BLaER1 (cell line): ENCODE measurements at regions not wholly inside any gene's neighbourhood (a gene's known extent, or its start where the extent isn't known, plus 50 kb on each side); places are given as distances from the start of the nearest gene placed in this dataset.
"Not testable (repeated sequence)": the region's sequence is repeated elsewhere in the genome, so short reads cannot be mapped to it uniquely, and the experiment has no call there.

Experiments
- H3K27ac ChIP-seq: shearing (Covaris generic); formaldehyde crosslinking; 2 replicates; pipeline ENCODE4 v1.8.1; 2022
- H3K27me3 ChIP-seq: shearing (Covaris generic); formaldehyde crosslinking; 2 replicates; pipeline ENCODE4 v1.8.1; 2022
- H3K36me3 ChIP-seq: shearing (Covaris generic); formaldehyde crosslinking; 2 replicates; pipeline ENCODE4 v1.8.1; 2022
- H3K4me1 ChIP-seq: shearing (Covaris generic); formaldehyde crosslinking; 2 replicates; pipeline ENCODE4 v1.8.1; 2022
- H3K4me2 ChIP-seq: shearing (Covaris generic); formaldehyde crosslinking; 2 replicates; pipeline ENCODE4 v1.8.1; 2022
- H3K4me3 ChIP-seq: shearing (Covaris generic); formaldehyde crosslinking; 2 replicates; pipeline ENCODE4 v1.8.1; 2022
- H3K9ac ChIP-seq: shearing (Covaris generic); formaldehyde crosslinking; 2 replicates; pipeline ENCODE4 v1.8.1; 2022
- H3K9me3 ChIP-seq: shearing (Covaris generic); formaldehyde crosslinking; 2 replicates; pipeline ENCODE4 v1.8.1; 2022
- H4K20me1 ChIP-seq: shearing (Covaris generic); formaldehyde crosslinking; 2 replicates; pipeline ENCODE4 v1.8.1; 2022
- Cebpa-rat ChIP-seq: shearing (Covaris generic); IDR thresholded peaks from 2 replicates; pipeline ENCODE4 v1.8.1; 2022

- no peaks in the 10 kb centered on the region for H3K9me3 ChIP-seq
- no peak overlapping the region for H3K9ac ChIP-seq
- H3K27ac ChIP-seq = no peak overlapping the region
- no peaks in the 10 kb centered on the region for H3K4me1 ChIP-seq
- H4K20me1 ChIP-seq = no peaks in the 10 kb centered on the region
- no peak for TF ChIP-seq Cebpa-rat
- H3K4me2 ChIP-seq = no peak overlapping the region
- H3K27me3 ChIP-seq = no peaks in the 10 kb centered on the region
- H3K36me3 ChIP-seq = no peaks in the 10 kb centered on the region
- H3K4me3 ChIP-seq = no peak overlapping the region
Observed at GRCh38 chr10:118816471-118817168, 61.9 kb upstream of the CACUL1 start.

DNA sequence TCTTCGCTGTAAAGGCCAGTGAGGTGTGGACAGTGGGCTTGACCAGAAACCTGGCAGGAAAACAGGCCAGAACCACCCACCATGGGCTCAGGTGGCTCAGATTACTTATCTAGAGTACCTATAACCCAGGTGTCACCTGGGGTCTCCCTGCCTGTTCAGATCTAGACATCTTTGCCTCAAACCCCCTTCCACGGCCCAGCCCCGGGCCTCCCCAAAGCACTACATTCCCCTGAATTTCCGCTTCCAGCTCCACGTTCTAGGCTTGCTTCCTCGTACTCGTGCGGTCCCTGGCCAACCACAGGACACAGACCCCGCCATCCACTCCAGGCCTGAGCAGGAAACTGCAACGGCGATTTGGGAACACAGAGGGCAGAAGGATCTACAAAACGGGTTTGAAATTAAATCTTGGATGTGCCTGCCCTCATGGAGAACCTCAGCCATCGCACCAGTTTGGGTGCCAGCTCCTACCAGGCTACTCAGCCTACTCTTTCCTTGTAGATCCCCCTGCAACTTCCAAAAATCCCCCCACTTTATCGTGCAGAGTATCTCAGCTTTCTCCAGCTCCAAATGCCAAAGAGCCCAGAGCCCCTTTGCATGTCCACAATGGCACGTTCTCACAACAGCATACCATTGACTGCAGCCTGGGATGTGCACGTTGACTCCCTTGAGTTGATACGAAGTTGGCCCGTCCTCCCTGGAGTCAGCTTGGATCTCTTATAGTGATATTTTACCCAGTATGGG is 62.7 kb upstream of the CACUL1 start:
- no peaks in the 10 kb centered on the region for H3K4me1 ChIP-seq
- no peak overlapping the region for H3K9ac ChIP-seq
- H3K4me3 ChIP-seq = no peak overlapping the region
- H3K36me3 ChIP-seq = no peaks in the 10 kb centered on the region
- H3K27ac ChIP-seq = no peak overlapping the region
- no peaks in the 10 kb centered on the region for H3K9me3 ChIP-seq
- TF ChIP-seq Cebpa-rat = no peak
- no peaks in the 10 kb centered on the region for H4K20me1 ChIP-seq
- H3K27me3 ChIP-seq = no peaks in the 10 kb centered on the region
- H3K4me2 ChIP-seq = no peak overlapping the region

DNA sequence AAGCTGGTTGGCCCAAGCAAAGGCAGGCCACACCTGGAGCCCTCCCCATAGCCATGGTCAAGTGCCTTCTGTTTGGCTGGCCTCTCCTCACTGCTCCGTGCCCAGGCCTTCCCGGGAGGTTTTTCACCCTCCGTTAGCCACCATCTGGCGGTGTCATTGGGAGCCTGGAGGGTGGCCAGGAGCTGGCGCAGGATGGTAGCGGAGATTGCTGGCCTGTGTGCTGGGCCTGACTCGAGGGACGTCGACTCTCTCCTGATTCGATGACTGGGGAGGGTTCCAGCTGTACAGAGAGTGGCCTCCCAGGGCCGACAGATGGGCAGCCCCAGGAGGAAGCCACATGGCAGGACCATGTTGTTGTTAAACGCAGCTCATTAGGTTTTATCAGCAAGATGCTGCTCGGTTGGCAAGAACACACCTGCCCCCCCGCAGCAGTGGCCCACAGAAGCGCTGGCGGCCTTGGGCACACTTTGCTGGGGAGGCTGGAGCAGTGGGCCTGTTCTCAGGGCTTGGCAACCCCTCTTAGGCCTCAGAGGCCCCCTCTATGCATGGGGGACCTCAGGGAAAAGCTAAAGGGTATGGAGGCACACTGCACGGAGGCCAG is 64.0 kb upstream of the CACUL1 start:
- no peak overlapping the region for H3K4me2 ChIP-seq
- TF ChIP-seq Cebpa-rat = no peak

DNA sequence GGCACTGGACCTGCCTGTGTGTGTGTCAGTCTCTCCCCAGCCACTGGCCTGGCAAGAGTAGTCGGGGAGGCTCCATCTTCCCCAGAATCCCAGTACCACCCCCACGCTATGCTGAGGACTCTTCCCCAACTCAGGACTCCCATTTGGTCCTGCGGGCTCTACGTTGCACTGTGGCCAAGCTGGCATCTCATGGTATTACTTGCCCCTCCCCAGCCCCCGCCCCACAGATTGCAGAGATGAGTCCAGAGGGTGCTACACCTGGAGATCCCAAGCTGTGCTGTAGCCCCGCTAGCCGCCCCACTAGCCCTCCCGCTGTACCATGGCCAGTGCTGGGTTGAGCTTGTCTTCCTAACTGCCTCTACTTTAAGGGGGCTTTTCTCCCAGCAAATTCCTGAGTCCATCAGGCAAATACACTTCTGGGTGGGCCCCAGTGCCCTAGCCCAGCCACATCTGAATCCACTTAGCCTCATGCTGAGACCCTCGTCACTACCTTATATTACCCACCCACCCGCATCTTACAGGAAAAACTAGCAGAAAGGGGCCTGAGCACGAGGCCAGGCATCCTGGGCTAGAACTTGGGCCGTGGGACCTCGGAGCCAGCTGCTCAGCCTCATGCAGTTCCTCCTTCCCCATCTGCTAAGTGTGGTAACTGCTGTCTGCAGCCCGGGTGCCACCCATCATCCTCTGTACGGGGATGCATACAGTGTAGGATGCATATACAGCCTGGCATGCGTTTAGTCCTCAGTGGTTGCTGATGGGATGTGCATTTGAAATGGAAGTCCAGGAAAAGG is 65.8 kb upstream of the CACUL1 start:
- Histone ChIP-seq H4K20me1 (no peaks in the 10 kb centered on the region), H3K36me3 (no peaks in the 10 kb centered on the region), H3K4me3 (no peak overlapping the region), H3K4me1 (no peaks in the 10 kb centered on the region), H3K27ac (no peak overlapping the region), H3K9ac (no peak overlapping the region), H3K9me3 (no peaks in the 10 kb centered on the region), H3K27me3 (no peaks in the 10 kb centered on the region), H3K4me2 (no peak overlapping the region)
- no peak for TF ChIP-seq Cebpa-rat

More for the DNA sequence above, 64.0 kb upstream of the CACUL1 start:
- Histone ChIP-seq H3K27ac (no peak overlapping the region), H3K27me3 (no peaks in the 10 kb centered on the region), H3K9me3 (no peaks in the 10 kb centered on the region), H3K4me3 (no peak overlapping the region), H3K9ac (no peak overlapping the region), H3K36me3 (no peaks in the 10 kb centered on the region), H4K20me1 (no peaks in the 10 kb centered on the region), H3K4me1 (no peaks in the 10 kb centered on the region)

GRCh38 chr10:118823256-118823907 is 68.6 kb upstream of the CACUL1 start:
- no peak overlapping the region for H3K27ac ChIP-seq
- no peaks in the 10 kb centered on the region for H3K27me3 ChIP-seq
- H3K4me2 ChIP-seq = no peak overlapping the region
- H3K4me3 ChIP-seq = no peak overlapping the region
- no peaks in the 10 kb centered on the region for H3K9me3 ChIP-seq
- no peak for TF ChIP-seq Cebpa-rat
- no peaks in the 10 kb centered on the region for H4K20me1 ChIP-seq
- H3K9ac ChIP-seq = no peak overlapping the region
- no peaks in the 10 kb centered on the region for H3K36me3 ChIP-seq
- no peaks in the 10 kb centered on the region for H3K4me1 ChIP-seq

DNA sequence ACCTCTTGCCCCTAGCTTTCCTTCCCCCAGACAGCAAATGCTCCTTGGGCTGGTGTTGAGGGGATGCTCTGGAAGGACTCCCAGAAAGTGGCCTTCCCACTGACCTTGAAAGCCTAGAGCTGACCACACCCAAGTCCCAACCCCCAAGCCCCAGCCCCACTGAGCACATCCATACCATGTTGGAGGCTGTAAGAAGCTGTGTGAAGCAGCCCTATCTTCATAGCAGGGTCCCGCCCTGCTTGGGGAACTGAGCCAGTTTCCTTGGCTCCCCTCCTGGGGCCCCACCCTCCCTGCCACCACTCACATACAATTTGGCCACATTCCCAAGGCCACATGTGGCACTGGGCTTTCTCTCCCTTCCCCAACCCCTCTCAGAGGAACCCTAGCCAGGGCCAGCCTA is 72.3 kb upstream of the CACUL1 start:
- H3K9me3 ChIP-seq = no peaks in the 10 kb centered on the region
- TF ChIP-seq Cebpa-rat = no peak
- no peaks in the 10 kb centered on the region for H3K27me3 ChIP-seq

DNA sequence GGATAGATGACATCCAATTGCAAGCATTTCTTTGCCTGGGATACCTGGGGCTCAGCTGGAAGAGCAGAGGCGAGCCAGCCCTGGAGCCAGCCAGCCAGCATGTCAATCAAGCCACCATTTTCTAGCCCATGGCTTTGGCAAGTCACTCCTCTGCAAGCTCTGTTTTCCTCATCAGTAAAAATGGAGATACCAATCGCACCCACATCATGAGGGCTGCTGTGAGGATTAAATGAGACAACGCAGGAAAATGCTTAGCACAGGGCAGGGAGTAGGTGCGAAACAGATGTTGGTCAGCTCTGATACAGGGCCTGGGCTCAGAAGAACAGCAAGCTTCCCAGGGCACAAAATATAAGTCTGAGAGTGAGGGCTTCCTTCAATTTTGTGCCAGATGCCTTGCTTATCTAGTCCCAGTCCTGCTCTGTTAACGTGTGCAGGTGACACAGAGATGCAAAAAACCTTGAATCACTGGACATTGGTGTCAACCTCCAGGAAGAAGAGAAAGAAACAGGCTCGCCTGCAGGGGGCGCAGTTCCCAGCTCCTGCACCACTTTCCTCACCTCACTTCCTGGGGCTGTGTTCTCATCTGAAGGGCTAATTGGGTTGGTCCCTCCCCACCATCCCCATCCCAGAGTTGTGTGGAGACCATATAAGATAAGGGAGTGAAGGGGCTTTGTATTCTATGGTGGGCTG is 72.8 kb upstream of the CACUL1 start:
- Histone ChIP-seq H3K9me3 (no peaks in the 10 kb centered on the region), H3K36me3 (no peaks in the 10 kb centered on the region), H3K4me2 (no peak overlapping the region), H3K27ac (no peak overlapping the region), H3K4me3 (no peak overlapping the region), H3K27me3 (no peaks in the 10 kb centered on the region), H4K20me1 (no peaks in the 10 kb centered on the region), H3K4me1 (no peaks in the 10 kb centered on the region), H3K9ac (no peak overlapping the region)
- no peak for TF ChIP-seq Cebpa-rat

More for the DNA sequence above, 72.3 kb upstream of the CACUL1 start:
- H3K4me1 ChIP-seq = no peaks in the 10 kb centered on the region
- no peak overlapping the region for H3K4me3 ChIP-seq
- no peak overlapping the region for H3K27ac ChIP-seq
- H3K9ac ChIP-seq = no peak overlapping the region
- no peaks in the 10 kb centered on the region for H3K36me3 ChIP-seq
- no peaks in the 10 kb centered on the region for H4K20me1 ChIP-seq
- H3K4me2 ChIP-seq = no peak overlapping the region

DNA sequence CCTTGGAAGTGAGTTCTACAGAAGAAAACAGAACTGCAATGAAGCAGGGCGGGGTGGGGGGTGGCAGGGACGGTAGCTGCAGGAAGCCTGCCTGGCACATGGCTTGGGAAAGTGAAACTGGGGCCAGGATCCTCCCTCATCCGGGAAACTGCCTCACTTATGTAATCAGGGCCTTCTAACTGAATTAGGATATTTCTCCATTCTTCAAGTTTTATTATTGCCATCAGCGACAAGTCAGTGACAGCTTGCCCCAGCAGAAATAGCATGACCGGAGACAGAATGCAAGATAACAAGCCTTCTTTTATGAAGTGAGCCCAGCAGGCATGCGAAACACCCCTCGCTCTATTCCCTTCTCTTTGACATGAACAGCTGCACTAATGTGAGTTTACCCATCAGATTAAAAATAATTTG is 77.5 kb upstream of the CACUL1 start:
- no peak overlapping the region for H3K9ac ChIP-seq
- H3K27ac ChIP-seq = no peak overlapping the region
- H3K27me3 ChIP-seq = no peaks in the 10 kb centered on the region
- no peaks in the 10 kb centered on the region for H3K36me3 ChIP-seq
- H3K4me2 ChIP-seq = no peak overlapping the region
- no peak for TF ChIP-seq Cebpa-rat
- no peaks in the 10 kb centered on the region for H4K20me1 ChIP-seq
- no peaks in the 10 kb centered on the region for H3K4me1 ChIP-seq
- H3K9me3 ChIP-seq = no peaks in the 10 kb centered on the region
- no peak overlapping the region for H3K4me3 ChIP-seq

- H4K20me1 ChIP-seq, H3K4me1 ChIP-seq, H3K4me2 ChIP-seq: not testable (repeated sequence)
Observed at GRCh38 chr10:118834370-118834769, 79.6 kb upstream of the CACUL1 start.

More at GRCh38 chr10:118834370-118834769, 79.6 kb upstream of the CACUL1 start:
- H3K4me3 ChIP-seq, H3K27ac ChIP-seq, H3K9me3 ChIP-seq, H3K36me3 ChIP-seq, H3K9ac ChIP-seq, H3K27me3 ChIP-seq: not testable (repeated sequence)
